ENCODE measurements at regions not wholly inside any gene's neighbourhood (a gene's known extent, or its start where the extent isn't known, plus 50 kb on each side); places are given as distances from the start of the nearest gene placed in this dataset.
A peak's percentile ranks its signal among the peaks of the same experiment; 100 is the strongest.

GRCh38 chr4:78666830-78667258 is 109.3 kb upstream of the BMP2K start:
- Histone ChIP-seq H3K27me3 (no peaks in the 10 kb centered on the region), H3K4me1 (peaks cover 15% of the 10 kb centered on the region), H3K9me3 (no peaks in the 10 kb centered on the region), H3K27ac (no peak overlapping the region), H3K4me3 (no peak overlapping the region), H3K36me3 (no peaks in the 10 kb centered on the region)
- ATAC-seq (peak; percentile 68), DNase-seq (no peak)
- TF ChIP-seq CTCF (IDR thresholded peaks at IDR 0.05) = no peak
- intact Hi-C loops (cut with DNase I) = no loop called here

- peaks cover 14% of the 10 kb centered on the region for H3K4me1 ChIP-seq
- peak overlapping the region; percentile 15 for H3K27ac ChIP-seq
- intact Hi-C loops (cut with DNase I) = no loop called here
- DNase-seq = no peak
- H3K4me3 ChIP-seq = no peak overlapping the region
- H3K36me3 ChIP-seq = no peaks in the 10 kb centered on the region
- TF ChIP-seq CTCF (IDR thresholded peaks at IDR 0.05) = no peak
- ATAC-seq = no peak
- no peaks in the 10 kb centered on the region for H3K27me3 ChIP-seq
- no peaks in the 10 kb centered on the region for H3K9me3 ChIP-seq
Measured at GRCh38 chr4:78667325-78667724, 108.8 kb upstream of the BMP2K start.

GRCh38 chr4:78667764-78668163 is 108.4 kb upstream of the BMP2K start:
- Histone ChIP-seq H3K4me1 (peaks cover 14% of the 10 kb centered on the region), H3K27ac (peak overlapping the region; percentile 15), H3K27me3 (no peaks in the 10 kb centered on the region), H3K4me3 (no peak overlapping the region), H3K36me3 (no peaks in the 10 kb centered on the region), H3K9me3 (no peaks in the 10 kb centered on the region)
- intact Hi-C loops (cut with DNase I) = no loop called here
- no peak for TF ChIP-seq CTCF (IDR thresholded peaks at IDR 0.05)
- no peak for ATAC-seq
- no peak for DNase-seq

- no peaks in the 10 kb centered on the region for H3K36me3 ChIP-seq
- intact Hi-C loops (cut with DNase I) = no loop called here
- H3K9me3 ChIP-seq = no peaks in the 10 kb centered on the region
- TF ChIP-seq CTCF (IDR thresholded peaks at IDR 0.05) = no peak
- no peak overlapping the region for H3K27ac ChIP-seq
- no peak for ATAC-seq
- no peaks in the 10 kb centered on the region for H3K27me3 ChIP-seq
- no peak overlapping the region for H3K4me3 ChIP-seq
- H3K4me1 ChIP-seq = peaks cover 14% of the 10 kb centered on the region
- DNase-seq = no peak
Measured at GRCh38 chr4:78669453-78669852, 106.7 kb upstream of the BMP2K start.

GRCh38 chr4:78671903-78672815 is 104.0 kb upstream of the BMP2K start:
- intact Hi-C loops (cut with DNase I) = no loop called here

More at GRCh38 chr4:78671903-78672815, 104.0 kb upstream of the BMP2K start:
- TF ChIP-seq CTCF (IDR thresholded peaks at IDR 0.05) = no peak
- Histone ChIP-seq H3K27me3 (no peaks in the 10 kb centered on the region), H3K4me3 (no peak overlapping the region), H3K9me3 (no peaks in the 10 kb centered on the region), H3K27ac (no peak overlapping the region), H3K36me3 (no peaks in the 10 kb centered on the region), H3K4me1 (peaks cover 14% of the 10 kb centered on the region)
- ATAC-seq = no peak
- DNase-seq = no peak
